ENCODE measurements at regions not wholly inside any gene's neighbourhood (a gene's known extent, or its start where the extent isn't known, plus 50 kb on each side); places are given as distances from the start of the nearest gene placed in this dataset.

GRCh38 chr15:70487387-70487740 is 276.0 kb downstream of the UACA start:
- no peak for TF ChIP-seq POLR2A (IDR thresholded peaks at IDR 0.05; ENCODE audit: low read depth, low read length)
- TF ChIP-seq POLR2AphosphoS5 (IDR thresholded peaks at IDR 0.05; ENCODE audit: low read depth, low read length), result no peak
- TF ChIP-seq POU2F2 (IDR thresholded peaks at IDR 0.05; ENCODE audit: low read depth, low read length), result no peak
- no peak for TF ChIP-seq TAF1 (IDR thresholded peaks at IDR 0.05; ENCODE audit: low read depth, low read length)

All from GM12891 (cell line).